GM21576 (cell line): ENCODE measurements at regions not wholly inside any gene's neighbourhood (a gene's known extent, or its start where the extent isn't known, plus 50 kb on each side); places are given as distances from the start of the nearest gene placed in this dataset.

Experiments
- ATAC-seq: cut with Tn5 transposase; IDR thresholded peaks from one replicate; pipeline ENCODE4 v1.9.1; 2021; ENCODE audit warnings: mild to moderate bottlenecking, moderate library complexity; ENCODE audit not compliant: unreplicated experiment

DNA sequence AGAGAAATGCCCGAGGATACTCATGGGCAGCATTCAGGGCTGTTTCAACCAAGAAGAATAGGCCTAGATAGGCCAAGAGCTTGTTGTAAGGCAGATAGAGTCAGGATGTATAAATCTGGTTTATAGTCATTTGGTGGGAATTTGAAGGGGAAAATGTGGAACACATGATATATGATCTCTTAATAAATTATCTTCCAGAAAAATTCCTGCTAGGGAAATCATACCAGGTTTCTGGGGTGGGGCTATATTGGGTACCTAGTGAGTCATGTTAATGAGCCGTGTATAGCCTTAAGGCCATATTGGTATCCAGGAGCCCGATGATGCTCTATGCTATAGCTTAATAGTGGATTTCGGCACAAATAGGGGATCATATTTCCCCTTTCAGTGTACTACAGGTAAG, 51.5 kb upstream of the HTR2A start:
- no peak for ATAC-seq

GRCh38 chr13:46947425-46948191, 50.8 kb upstream of the HTR2A start:
- no peak for ATAC-seq
